SK-N-SH (cell line): ENCODE measurements at regions not wholly inside any gene's neighbourhood (a gene's known extent, or its start where the extent isn't known, plus 50 kb on each side); places are given as distances from the start of the nearest gene placed in this dataset.
"Not testable (repeated sequence)": the region's sequence is repeated elsewhere in the genome, so short reads cannot be mapped to it uniquely, and the experiment has no call there.

ENCODE experiments used
- CHD2 ChIP-seq: fragments of 150-350 bp; IDR thresholded peaks from 2 replicates; pipeline ENCODE4 v1.6.1; 2018; ENCODE audit warnings: low read length; ENCODE audit not compliant: partially characterized antibody
- EP300 ChIP-seq, 2 experiments: IDR thresholded peaks; 2 replicates each; pipeline versions ENCODE4 v1.4.0 to v1.6.1; 2012; ENCODE audit warnings: borderline replicate concordance in 1 of 2, low read depth in 1 of 2, low read length in 1 of 2
- POLR2AphosphoS5 ChIP-seq: IDR thresholded peaks from 2 replicates; pipeline ENCODE4 v1.6.1; 2012; ENCODE audit warnings: low read depth, low read length
- RAD21 ChIP-seq: IDR thresholded peaks from 2 replicates; pipeline ENCODE4 v1.6.1; 2012; ENCODE audit warnings: mild to moderate bottlenecking, low read length
- REST ChIP-seq: IDR thresholded peaks from 2 replicates; pipeline ENCODE4 v1.6.1; 2012; ENCODE audit warnings: mild to moderate bottlenecking, low read depth, low read length, moderate library complexity
- SIN3A ChIP-seq: IDR thresholded peaks from 2 replicates; pipeline ENCODE4 v1.6.1; 2012; ENCODE audit warnings: low read depth, mild to moderate bottlenecking, low read length, moderate library complexity, borderline replicate concordance
- SMC3 ChIP-seq: IDR thresholded peaks from 2 replicates; pipeline ENCODE4 v1.6.1; 2012; ENCODE audit warnings: low read depth, low read length, improper control_type of control experiment
- TEAD4 ChIP-seq: IDR thresholded peaks from 2 replicates; pipeline ENCODE4 v1.4.0; 2012; ENCODE audit warnings: mild to moderate bottlenecking, borderline replicate concordance; ENCODE audit not compliant: insufficient read depth
- USF2 ChIP-seq: fragments of 150-350 bp; IDR thresholded peaks from 2 replicates; pipeline ENCODE4 v1.6.1; 2017; ENCODE audit warnings: antibody characterized with exemption, low read length, low read depth, borderline replicate concordance
- TF ChIP-seq, protein P1 (sequence below): fragments of 200-600 bp; sonication (generic); IDR thresholded peaks from 2 replicates; pipeline ENCODE4 v1.6.1; 2017; ENCODE audit warnings: antibody characterized with exemption, mild to moderate bottlenecking, moderate library complexity
- TF ChIP-seq, protein P2 (sequence below): fragments of 150-350 bp; IDR thresholded peaks from 2 replicates; pipeline ENCODE4 v1.6.1; 2016; ENCODE audit warnings: mild to moderate bottlenecking, low read depth, low read length
- TF ChIP-seq, protein P3 (sequence below): IDR thresholded peaks from 2 replicates; pipeline ENCODE4 v1.4.0; 2012; ENCODE audit warnings: low read depth, borderline replicate concordance

DNA sequence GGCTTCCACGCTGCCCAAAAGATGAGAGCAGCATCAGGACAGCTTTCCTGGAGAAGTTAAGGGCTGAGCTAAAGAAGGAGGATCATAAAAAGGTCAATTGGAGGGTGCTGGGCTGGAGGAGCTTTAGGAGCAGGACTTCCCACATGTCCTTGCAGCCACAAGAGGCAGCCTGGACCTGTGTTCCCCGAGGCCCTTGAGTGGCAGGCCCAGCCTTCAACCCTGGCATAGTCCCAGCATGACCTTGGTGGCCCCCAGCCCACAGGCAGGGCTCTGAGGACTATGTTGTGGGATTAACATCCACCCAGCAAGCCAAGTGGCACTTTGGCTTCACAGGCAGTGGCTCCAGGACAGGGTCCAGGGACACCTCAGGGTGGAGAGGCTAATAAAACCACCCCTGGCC is 126.8 kb upstream of the MTLN start:
- TF ChIP-seq SIN3A; POLR2AphosphoS5; RAD21; REST; TEAD4; USF2; SMC3; EP300 (IDR thresholded peaks at IDR 0.05; ENCODE audit: borderline replicate concordance in 1 of 2, low read depth in 1 of 2, low read length in 1 of 2); CHD2: not testable (repeated sequence)
- TF ChIP-seq, protein P1, sequence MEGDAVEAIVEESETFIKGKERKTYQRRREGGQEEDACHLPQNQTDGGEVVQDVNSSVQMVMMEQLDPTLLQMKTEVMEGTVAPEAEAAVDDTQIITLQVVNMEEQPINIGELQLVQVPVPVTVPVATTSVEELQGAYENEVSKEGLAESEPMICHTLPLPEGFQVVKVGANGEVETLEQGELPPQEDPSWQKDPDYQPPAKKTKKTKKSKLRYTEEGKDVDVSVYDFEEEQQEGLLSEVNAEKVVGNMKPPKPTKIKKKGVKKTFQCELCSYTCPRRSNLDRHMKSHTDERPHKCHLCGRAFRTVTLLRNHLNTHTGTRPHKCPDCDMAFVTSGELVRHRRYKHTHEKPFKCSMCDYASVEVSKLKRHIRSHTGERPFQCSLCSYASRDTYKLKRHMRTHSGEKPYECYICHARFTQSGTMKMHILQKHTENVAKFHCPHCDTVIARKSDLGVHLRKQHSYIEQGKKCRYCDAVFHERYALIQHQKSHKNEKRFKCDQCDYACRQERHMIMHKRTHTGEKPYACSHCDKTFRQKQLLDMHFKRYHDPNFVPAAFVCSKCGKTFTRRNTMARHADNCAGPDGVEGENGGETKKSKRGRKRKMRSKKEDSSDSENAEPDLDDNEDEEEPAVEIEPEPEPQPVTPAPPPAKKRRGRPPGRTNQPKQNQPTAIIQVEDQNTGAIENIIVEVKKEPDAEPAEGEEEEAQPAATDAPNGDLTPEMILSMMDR, result not testable (repeated sequence)
- TF ChIP-seq, protein P2, sequence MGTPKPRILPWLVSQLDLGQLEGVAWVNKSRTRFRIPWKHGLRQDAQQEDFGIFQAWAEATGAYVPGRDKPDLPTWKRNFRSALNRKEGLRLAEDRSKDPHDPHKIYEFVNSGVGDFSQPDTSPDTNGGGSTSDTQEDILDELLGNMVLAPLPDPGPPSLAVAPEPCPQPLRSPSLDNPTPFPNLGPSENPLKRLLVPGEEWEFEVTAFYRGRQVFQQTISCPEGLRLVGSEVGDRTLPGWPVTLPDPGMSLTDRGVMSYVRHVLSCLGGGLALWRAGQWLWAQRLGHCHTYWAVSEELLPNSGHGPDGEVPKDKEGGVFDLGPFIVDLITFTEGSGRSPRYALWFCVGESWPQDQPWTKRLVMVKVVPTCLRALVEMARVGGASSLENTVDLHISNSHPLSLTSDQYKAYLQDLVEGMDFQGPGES, result not testable (repeated sequence)
- TF ChIP-seq, protein P3, sequence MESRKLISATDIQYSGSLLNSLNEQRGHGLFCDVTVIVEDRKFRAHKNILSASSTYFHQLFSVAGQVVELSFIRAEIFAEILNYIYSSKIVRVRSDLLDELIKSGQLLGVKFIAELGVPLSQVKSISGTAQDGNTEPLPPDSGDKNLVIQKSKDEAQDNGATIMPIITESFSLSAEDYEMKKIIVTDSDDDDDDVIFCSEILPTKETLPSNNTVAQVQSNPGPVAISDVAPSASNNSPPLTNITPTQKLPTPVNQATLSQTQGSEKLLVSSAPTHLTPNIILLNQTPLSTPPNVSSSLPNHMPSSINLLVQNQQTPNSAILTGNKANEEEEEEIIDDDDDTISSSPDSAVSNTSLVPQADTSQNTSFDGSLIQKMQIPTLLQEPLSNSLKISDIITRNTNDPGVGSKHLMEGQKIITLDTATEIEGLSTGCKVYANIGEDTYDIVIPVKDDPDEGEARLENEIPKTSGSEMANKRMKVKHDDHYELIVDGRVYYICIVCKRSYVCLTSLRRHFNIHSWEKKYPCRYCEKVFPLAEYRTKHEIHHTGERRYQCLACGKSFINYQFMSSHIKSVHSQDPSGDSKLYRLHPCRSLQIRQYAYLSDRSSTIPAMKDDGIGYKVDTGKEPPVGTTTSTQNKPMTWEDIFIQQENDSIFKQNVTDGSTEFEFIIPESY, result not testable (repeated sequence)
